RPMI8226 (cell line): ENCODE measurements at regions not wholly inside any gene's neighbourhood (a gene's known extent, or its start where the extent isn't known, plus 50 kb on each side); places are given as distances from the start of the nearest gene placed in this dataset.

Source experiments
- DNase-seq: peaks from one replicate; pipeline ENCODE4 v3.0.0-alpha.2; 2015

DNA sequence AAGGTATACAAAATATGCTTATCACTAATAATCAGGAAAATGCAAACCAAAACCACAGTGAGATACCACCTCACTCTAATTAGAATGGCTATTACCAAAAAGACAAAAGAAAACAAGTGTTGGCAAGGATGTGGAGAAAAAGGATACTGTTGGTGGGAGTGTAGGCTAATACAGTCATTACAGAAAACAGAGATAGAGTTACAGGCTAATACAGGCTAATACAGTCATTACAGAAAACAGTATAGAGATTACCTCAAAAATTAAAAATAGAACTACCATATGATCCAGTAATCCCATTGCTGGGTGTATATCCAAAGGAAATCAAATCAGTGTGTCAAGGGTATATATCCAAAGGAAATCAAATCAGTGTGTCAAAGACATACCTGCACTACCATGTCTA, 238.4 kb downstream of the PLPP3 start:
- DNase-seq, result no peak

DNA sequence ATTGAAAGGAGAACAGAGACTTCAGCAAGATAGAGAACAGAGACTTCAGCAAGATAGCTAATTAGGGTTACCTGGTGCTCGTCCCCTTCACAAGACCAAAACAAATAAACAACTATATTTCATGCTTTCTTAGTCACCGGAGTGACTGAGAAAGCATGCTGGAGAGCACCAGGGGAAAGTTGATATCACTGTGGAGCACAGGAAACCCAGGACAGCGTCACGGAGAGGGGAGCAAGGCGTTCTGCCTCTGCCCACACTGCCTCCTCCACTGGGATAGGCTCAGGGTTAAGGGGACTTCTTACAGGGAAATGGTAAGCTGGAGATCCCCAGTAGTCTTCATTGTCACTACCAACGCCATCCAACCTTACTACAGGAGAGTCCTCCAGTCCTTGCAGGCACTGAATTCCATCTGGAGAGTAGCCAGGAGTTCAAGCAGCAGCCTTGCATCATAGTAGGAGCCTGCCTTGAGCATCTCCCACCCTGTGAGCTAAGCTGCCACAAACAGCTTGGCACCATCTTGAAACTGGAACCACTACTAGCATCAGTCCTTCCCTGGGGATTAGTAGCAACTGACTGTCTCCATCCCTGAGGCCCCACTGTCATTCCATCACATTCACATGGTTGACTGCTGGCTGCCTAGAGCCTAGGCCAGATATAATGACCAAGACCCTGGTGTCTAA, 239.4 kb downstream of the PLPP3 start:
- DNase-seq, result no peak

DNA sequence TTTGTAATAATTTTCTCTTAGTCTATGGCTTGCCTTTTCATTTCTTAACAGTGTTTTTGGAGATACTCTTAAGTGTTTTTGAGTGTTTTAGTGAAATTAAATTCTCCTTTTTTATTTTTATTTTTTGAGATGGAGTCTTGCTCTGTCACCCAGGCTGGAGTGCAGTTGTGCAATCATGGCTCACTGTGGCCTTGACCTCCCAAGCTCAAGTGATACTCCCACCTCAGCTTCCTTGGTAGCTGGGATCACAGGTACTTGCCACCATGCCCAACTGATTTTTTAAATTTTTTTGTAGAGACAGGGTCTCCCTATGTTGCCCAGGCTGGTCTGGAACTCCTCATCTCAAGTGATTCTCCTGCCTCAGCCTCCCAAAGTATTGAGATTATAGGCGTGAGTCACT, 240.3 kb downstream of the PLPP3 start:
- DNase-seq, result no peak

DNA sequence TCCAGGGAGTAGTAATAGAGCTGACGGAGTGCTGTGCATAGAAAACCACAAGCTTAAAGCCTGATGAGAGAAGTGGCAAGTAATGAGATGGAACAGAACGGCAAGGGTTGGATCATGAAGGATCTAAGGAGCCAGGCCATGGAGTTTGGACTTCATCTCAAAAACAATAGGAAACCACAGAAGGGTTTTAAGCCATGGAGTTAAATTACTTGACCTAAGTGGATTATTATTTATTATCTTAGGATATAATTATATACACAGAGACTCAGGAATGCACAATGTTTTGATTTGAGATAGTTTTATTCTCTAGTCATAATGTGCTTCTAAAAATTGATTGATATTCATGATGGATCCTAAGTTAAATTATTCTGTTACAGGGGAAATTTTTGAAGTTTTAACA, 242.4 kb downstream of the PLPP3 start:
- DNase-seq, result no peak

DNA sequence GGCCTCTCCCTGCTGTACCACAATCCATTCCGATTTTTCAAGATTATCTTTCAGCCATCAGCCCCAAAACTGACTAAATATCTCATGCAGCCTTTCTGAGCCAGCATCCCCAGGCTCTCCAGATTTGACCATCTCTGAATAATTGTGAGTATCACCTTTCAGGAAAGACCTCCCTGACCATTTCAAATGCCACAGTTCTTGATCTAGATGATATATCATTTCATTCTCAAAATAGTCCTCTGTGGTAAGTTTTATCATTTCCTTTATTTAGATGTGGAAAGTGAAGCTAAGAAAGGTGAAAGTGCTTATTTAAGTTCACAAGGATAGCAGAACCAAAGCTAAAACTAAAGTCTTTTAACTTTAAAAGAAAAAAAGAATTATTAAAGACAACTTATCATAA, 244.0 kb downstream of the PLPP3 start:
- no peak for DNase-seq

DNA sequence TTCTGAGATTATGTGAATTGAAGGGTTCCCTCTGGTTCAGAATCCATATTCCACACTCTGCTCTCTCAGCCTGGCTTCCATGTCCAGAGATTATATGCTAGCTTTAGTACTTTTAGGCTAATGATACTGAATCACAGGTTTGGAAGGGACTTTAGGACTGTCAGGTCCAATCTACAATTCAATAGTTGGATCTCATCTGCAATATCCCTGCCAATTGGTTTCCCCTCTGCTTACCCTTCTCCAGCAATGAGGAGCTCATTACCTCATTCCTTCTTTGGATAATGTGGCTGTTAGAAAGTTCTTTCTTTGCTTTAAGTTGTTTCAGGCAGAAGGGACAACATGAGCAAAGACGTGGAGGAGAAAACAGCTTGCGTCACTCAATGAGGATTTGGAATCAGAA, 245.3 kb downstream of the PLPP3 start:
- no peak for DNase-seq

DNA sequence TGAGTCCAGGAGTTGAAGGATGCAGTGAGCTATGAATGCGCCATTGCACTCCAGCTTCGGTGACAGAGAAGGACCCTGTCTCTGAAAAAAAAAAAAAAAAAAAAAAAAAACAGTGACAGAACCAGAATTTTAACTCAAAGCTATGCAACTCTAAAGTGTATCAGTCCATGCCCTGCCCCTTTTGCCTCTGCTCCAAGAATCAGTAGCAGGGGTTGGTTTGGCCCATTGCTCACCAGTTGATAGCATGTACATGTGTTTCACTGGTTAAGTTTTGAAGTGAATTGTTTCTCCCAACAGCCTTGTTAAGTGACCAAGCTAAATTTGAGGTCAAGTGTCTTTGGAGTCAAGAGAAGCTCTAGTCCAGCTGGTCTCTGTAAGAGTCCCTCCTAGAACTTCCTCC, 245.9 kb downstream of the PLPP3 start:
- no peak for DNase-seq

DNA sequence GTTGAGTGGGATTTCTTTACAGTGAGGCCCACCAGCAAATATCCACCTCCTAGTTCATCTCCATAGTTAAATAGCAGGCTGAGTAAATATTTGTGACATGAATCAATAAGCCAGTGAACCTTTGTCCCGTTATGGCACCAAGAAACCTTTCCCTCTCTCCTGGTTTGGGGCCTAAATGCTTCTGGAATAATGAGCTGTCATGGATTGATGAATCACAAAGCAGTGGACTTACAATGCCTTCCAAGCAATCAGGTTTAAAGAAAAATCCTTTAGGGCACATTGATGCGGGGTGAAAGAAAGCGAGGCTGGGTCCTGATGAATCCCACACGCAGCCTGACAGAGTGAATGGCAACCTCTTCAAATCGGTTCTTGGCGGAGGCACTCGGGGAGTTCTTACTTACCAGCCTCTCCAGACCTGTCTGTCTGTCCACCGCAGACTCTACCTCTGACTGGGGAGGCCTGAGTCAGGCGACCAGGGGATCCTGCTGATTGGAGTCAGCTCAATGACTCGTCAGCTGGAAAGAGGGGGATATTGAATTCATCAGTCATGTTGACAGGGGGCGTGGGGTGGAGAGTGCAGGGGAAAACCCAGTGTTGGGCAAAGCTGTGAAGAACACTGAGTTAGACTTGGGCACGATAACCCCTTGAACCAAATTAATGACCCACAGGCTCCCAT, 247.3 kb downstream of the PLPP3 start:
- no peak for DNase-seq

DNA sequence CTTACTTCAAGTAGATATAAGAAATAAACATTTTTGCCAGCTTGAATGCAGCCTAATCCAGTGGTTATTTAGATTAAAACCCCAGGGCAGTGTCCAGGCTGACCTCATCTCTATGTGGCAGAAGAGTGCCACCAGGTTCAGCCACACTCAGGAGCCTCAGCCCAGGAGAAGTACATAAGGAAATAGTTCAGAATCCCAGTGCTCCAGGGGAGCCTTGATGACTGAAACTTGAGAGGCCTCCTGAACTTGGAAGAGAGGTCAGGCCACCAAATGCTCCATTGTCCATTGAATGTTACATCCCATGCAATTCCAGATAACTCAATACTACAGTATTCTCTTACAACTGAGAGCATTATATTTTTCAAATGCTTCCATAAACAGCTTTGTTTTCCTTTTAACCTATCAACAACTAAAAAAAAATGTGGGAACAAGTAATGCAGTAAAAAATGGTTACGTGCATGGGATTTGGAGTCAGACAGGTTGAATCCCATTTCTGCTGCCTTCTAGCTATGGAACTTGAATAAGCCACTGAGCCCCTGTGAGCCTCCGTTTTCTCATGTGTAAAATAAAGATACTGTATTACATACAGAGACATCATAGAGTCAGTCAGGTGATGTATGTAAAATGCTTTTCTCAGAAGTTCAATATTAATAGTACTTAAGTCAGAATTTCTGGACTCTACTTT, 248.0 kb downstream of the PLPP3 start:
- no peak for DNase-seq

DNA sequence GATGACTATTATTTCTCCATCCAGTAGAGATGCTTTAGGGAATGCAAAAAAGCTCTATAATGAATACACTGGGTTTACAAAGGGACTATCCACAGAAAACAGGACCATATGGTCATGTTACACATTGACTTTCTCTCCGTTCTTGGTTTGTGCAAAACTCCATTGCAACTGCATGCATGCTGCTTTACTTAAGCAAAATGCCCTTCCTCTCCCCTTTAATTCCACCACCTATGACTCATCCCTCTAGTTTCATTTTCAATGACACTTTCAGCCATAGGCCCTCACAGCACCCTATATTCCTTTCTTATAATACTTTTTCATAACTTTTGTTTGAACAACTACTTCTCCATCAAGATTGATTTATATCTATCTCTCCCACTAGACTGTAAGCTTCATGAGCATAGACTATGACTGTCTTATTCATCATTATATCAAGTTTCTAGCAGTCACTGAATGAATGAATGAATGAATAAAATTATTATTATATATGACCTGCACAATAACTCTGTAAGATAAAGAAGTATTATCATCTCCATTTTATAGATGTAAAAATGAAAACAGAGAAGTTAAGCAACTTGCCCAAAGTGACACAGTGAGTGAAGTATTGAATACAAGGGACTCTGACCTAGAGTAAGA, 248.9 kb downstream of the PLPP3 start:
- DNase-seq, result peak; percentile 20

DNA sequence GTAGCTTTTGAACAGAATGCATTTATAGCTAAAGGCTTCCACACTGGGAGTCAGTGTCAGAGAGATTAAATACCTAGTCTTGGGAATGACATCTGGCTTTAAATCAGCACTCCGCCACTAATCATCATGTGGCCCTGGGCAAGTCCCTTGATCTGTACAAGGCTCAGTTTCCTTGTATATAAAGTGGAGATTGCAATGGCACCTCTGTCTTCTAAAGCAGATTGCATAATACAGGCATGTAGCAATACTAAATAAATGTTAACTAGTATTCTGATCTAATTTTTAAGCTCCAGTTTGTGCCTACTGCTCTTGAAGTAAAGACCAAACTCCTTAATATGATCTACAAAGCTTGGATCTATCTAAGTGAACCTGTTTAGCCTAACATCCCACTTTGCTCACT, 249.4 kb downstream of the PLPP3 start:
- DNase-seq, result no peak

DNA sequence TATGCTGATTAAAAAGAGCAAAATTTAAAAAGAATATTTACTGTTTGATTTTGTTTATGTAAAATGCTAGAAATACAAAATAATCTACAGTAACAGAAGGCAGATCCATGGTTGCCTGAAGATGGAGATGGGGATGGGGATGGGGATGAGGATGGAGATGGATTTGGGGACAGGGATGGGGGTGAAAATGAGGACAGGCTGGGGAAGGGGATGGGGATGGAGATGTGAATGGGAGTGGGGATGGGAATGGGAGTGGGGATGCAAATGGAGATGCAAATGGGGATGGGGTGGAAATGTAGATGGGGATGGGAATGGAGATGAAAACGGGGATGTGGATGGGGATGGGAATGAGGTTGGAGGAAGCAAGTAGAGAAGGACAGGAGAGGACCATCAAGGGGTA, 252.2 kb downstream of the PLPP3 start:
- no peak for DNase-seq

DNA sequence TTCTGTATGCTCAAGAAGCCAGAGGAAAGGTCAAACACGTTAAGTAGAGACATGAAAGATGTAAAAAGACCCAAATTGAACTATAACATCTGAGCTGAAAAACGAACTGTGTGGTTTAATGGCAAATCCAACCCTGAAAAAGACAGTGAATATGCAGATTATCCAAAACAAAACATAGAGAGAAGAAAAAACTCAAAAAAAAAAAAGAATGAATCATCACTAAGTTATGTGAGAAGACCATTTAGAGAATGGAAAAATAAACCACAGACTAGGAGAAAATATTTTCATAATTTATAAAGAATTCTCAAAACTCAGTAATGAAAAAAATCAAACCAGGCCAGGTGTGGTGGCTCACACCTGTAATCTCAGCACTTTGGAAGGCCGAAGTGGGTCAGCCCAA, 253.3 kb downstream of the PLPP3 start:
- DNase-seq, result no peak

DNA sequence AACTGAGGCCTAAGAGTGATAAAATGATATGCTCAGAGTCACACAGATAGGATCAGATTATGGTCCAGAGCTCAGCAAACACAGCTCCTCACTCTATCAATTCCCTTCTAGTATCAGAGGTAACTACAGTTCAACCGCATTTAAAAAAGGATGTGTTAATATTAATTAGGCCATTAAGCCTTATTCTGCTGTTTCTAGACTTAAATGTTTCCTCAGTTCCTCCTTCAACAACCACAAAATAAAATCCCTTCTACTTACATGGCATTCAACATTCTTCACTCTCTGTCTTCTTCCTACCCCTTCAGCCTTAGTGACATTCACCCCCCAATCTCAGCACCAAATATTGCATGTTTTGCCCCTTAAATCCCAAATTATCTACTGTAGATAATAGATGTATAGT, 254.9 kb downstream of the PLPP3 start:
- DNase-seq, result no peak

DNA sequence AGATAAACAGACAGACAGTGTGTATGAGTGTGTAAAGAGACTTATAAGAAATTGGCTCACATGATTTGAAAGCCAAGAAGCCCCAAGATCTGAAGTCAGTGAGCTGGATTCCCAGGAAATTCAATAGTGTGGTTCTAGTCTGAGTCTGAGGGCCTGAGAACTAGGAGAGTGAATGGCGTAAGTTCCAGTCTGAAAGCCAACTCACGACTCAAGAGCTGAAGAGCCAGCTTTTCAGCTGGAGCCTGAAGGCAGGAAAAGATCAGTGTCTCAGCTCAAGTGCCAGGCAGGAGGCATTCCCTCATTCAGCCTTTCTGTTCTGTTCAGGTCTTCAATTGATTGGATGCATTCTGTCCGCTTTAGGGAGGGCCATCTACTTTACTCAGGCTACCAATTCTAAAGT, 257.2 kb downstream of the PLPP3 start:
- DNase-seq, result no peak

DNA sequence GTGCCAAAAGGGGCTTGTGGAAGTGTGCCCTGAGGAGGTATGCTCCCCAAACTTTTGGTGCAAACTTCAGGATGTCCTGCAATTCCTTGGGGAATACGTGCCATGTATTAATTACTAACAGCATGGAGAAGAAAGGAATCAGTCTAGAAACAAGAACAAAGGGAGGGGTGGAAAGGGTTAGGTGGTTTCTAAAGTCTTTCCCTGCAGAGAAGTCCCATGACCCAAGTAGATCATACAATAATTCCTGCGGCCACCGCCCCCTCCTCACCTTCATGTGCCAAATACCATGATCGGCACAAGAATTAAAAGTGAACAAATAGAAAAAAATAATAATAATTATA, 258.2 kb downstream of the PLPP3 start:
- no peak for DNase-seq

DNA sequence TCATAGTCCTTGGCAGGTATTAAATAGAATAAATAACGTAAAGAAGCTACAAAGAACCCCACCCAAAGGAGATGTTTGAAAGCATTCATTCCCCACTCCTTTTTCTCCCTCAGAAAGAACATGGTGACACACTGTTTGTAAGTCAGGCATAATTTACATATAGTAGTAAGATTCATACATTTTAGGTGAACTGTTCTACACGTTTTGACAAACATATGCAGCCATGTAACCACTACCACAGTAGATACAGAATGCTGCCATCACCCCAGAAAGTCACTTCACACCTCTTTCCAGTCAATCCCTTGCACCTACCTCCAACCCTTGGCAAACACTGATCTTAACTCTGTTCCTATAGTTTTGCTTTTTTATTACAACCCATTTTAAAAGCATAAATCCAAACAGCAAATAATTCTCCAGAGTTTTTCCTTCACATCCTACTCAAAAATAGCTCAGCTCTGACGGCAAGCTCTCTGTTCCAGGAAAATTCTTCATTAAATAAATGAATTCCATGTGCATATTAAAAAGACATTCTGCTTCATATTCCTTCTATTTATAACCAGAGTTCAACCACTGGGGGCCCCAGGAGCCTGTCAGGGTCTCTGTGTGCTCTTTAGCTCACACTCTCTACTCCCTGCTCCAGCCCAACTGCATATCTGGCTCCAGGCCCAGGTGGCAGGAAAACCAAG, 258.8 kb downstream of the PLPP3 start:
- no peak for DNase-seq

DNA sequence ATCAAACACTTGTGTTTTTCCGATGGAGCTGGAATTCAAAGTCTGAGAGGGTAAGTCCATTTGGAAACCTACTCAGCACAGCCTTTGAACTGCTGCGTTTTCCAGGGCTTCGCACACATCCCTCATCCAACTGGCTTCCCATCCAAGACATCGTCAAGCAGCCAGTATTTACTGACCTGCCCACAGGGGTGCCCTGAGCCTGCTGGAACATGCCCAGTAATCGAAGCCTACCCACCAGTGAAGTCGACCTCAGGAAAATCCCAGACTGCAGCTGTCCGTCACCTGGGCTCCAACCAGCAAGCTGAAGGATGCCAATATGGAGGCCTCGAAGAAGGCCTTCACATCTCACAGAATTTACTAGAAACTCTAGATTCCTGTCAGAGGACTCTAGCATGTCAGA, 261.6 kb downstream of the PLPP3 start:
- no peak for DNase-seq

DNA sequence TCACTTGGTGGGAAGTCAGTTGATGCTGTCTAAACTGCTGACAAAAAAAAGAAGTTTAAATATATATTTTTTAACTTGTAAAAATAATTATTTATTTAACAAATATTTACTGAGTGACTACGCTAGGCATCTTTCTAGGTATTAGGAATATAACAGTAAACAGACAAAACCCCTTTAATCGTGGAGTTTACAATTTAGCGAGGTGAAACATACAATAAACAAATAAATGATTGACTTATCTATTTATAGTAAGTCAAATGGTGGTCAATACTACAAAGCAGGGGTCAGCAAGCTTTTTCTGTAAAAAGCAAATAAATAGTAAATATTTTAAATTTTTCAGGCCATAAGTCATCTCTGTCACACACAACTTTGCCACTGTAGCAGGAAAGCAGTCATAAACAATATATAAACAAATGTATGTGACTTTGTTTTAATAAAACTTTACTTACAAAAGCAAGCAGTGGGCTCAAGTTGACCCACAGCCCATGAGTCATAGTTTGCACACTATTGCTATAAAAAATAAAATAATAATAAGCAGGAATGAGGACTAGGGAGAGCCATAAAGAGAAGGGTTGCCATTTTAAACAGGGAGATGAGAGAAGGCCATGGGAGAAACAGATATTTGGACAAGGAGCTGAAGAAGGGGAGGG, 263.9 kb downstream of the PLPP3 start:
- DNase-seq, result no peak

DNA sequence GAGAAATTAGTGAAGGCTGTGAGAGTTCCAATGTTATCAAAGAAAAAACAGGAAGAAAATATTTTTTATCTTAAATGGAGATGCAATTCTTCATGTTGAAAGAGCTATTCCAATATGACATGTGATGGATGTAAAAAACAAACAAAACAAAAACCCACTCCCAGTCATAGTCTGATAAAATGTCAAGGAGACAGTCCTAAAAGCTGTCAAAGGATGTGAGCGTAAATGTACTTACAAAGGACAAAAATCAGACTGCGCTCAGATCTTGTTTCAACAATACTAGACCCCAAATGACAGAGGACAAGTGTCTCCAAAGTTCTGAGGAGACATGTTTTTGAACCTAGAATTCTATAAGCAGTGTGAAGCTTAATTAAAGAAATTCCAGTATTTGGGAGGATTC, 265.8 kb downstream of the PLPP3 start:
- no peak for DNase-seq

DNA sequence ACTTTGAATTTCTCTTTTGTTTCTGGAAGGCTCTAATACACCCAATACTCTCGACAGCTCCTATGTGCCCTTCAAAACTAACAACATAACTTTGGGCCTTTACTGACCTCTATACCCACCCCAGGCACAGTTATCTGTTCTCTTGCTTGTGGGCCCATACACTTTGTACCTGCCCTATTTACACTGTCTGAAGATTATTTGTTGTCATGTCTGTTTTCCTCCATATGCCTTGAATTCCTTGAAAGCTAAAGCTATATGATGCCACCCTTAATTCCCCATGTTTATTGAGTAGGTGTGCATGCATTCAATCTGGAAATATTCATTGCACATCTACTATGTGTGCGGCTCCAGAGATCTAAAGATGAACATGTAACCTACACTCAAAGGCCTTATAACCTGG, 267.6 kb downstream of the PLPP3 start:
- DNase-seq, result no peak

DNA sequence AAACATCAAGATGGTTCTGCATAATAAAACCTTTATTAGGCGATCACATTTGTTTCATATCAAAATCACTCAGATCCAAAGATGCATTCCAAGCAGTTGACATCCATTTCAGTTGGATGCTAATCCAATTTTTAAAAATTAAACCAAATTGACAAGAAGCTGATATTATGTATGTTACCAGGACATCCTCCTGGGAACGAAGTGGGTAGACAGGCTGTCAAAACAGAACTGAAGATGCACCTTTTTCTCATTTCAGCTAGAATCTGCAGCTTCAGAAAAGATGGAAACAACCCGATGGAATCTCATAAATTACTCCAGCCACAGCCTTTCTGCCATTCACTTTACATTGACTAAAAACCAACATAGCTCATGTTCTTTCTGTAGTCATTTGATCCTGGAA, 268.4 kb downstream of the PLPP3 start:
- no peak for DNase-seq

DNA sequence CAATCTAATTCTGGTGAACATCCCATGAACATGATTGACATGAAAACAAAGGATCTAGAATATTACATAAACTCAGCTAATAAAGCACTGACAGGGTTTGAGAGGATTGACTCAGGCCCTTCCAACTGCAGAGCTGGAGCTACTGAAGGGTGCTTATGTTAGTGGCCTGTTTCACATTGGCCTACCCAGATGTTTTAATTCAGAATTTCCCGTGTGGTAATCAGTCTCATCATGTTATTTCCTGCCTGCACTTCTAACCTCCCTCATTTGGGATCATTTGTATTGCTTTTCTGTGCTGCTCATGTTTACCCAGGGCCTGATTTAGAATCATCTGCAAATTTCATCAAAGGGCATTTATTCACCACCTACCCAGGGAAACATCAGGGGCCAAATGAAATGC, 270.3 kb downstream of the PLPP3 start:
- DNase-seq, result no peak
